Loucy (cell line): ENCODE measurements at regions not wholly inside any gene's neighbourhood (a gene's known extent, or its start where the extent isn't known, plus 50 kb on each side); places are given as distances from the start of the nearest gene placed in this dataset.

Source experiments
- H2AFZ ChIP-seq: fragments of 200-600 bp; sonication (generic); 2 replicates; pipeline ENCODE4 v1.6.0; 2016; ENCODE audit warnings: antibody characterized with exemption, mild to moderate bottlenecking, low read length, moderate library complexity
- H3F3A ChIP-seq: fragments of 200-600 bp; 2 replicates; pipeline ENCODE4 v1.6.0; 2016; ENCODE audit warnings: antibody characterized with exemption, low read depth, mild to moderate bottlenecking
- H3K27me3 ChIP-seq: fragments of 200-600 bp; sonication (generic); 2 replicates; pipeline ENCODE4 v1.6.1; 2014; ENCODE audit warnings: low read length, mild to moderate bottlenecking; ENCODE audit not compliant: insufficient read depth, poor library complexity, severe bottlenecking
- H3K36me3 ChIP-seq: fragments of 200-600 bp; sonication (generic); 2 replicates; pipeline ENCODE4 v1.6.1; 2016; ENCODE audit warnings: low read length; ENCODE audit not compliant: insufficient read depth
- H3K4me1 ChIP-seq: fragments of 200-600 bp; sonication (generic); 2 replicates; pipeline ENCODE4 v1.5.1; 2014; ENCODE audit warnings: low read length, mild to moderate bottlenecking; ENCODE audit not compliant: insufficient read depth, poor library complexity, severe bottlenecking
- H3K4me2 ChIP-seq: fragments of 200-600 bp; sonication (generic); 2 replicates; pipeline ENCODE4 v1.6.0; 2014; ENCODE audit warnings: antibody characterized with exemption, low read length, low read depth, mild to moderate bottlenecking; ENCODE audit not compliant: poor library complexity, severe bottlenecking
- H3K4me3 ChIP-seq: fragments of 200-600 bp; sonication (generic); 2 replicates; pipeline ENCODE4 v1.5.1; 2014; ENCODE audit warnings: low read length, mild to moderate bottlenecking, mixed read lengths; ENCODE audit not compliant: poor library complexity, severe bottlenecking
- H3K79me2 ChIP-seq: fragments of 200-600 bp; sonication (generic); 2 replicates; pipeline ENCODE4 v1.6.1; 2014; ENCODE audit warnings: low read length; ENCODE audit not compliant: insufficient read depth
- H3K9ac ChIP-seq: fragments of 200-600 bp; sonication (generic); 2 replicates; pipeline ENCODE4 v1.6.0; 2014; ENCODE audit warnings: mild to moderate bottlenecking, low read depth, low read length, moderate library complexity; ENCODE audit not compliant: poor library complexity, severe bottlenecking
- H3K9me2 ChIP-seq: fragments of 200-600 bp; sonication (generic); replicated peaks from 2 replicates; pipeline ENCODE4 v1.6.1; 2016; ENCODE audit warnings: low read depth, low read length, mixed read lengths
- H3K9me3 ChIP-seq: fragments of 200-600 bp; sonication (generic); 2 replicates; pipeline ENCODE4 v1.6.1; 2014; ENCODE audit warnings: mild to moderate bottlenecking, antibody characterized with exemption, low read length, low read depth; ENCODE audit not compliant: insufficient read depth
- H4K20me1 ChIP-seq: fragments of 200-600 bp; sonication (generic); 2 replicates; pipeline ENCODE4 v1.6.0; 2014; ENCODE audit warnings: antibody characterized with exemption, low read length, mild to moderate bottlenecking; ENCODE audit not compliant: insufficient read depth, poor library complexity, severe bottlenecking
- EZH2phosphoT487 ChIP-seq: fragments of 200-600 bp; IDR thresholded peaks from 2 replicates; pipeline ENCODE4 v1.6.1; 2018; ENCODE audit warnings: antibody characterized with exemption, mild to moderate bottlenecking, moderate library complexity, borderline replicate concordance
- TF ChIP-seq, protein P1 (sequence below): fragments of 200-600 bp; sonication (generic); conservative IDR thresholded peaks from 2 replicates; pipeline ENCODE4 v1.5.1; 2014; ENCODE audit warnings: mild to moderate bottlenecking, antibody characterized with exemption, low read length

DNA sequence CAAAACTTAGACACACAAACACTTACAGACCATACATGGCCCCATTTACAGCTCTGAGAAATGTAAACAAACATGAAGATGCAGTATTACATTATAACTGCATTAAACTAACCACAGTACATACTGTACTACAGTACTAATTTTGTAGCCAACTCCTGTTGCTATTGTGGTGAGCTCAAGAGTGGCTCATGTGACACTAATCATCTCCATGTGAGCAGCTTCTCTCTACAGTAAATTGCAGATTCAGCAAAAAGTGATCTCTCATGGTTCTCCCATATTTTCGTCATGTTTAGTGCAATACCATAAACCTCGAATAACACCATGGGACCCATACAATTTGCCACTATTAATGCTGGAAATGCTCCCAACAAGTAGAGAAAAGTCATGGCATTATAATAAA is 860.4 kb downstream of the EPHA7 start:
- Histone ChIP-seq H3K36me3 (no peaks in the 10 kb centered on the region), H3K79me2 (no peaks in the 10 kb centered on the region), H3K4me1 (no peaks in the 10 kb centered on the region), H3K4me2 (no peak overlapping the region), H3K27me3 (no peaks in the 10 kb centered on the region), H3K9ac (no peak overlapping the region), H3K9me2 (no peaks in the 10 kb centered on the region), H3K4me3 (no peak overlapping the region), H2AFZ (no peak overlapping the region), H3F3A (no peaks in the 10 kb centered on the region), H4K20me1 (no peaks in the 10 kb centered on the region), H3K9me3 (no peaks in the 10 kb centered on the region)
- no peak for TF ChIP-seq EZH2phosphoT487
- TF ChIP-seq, protein P1, sequence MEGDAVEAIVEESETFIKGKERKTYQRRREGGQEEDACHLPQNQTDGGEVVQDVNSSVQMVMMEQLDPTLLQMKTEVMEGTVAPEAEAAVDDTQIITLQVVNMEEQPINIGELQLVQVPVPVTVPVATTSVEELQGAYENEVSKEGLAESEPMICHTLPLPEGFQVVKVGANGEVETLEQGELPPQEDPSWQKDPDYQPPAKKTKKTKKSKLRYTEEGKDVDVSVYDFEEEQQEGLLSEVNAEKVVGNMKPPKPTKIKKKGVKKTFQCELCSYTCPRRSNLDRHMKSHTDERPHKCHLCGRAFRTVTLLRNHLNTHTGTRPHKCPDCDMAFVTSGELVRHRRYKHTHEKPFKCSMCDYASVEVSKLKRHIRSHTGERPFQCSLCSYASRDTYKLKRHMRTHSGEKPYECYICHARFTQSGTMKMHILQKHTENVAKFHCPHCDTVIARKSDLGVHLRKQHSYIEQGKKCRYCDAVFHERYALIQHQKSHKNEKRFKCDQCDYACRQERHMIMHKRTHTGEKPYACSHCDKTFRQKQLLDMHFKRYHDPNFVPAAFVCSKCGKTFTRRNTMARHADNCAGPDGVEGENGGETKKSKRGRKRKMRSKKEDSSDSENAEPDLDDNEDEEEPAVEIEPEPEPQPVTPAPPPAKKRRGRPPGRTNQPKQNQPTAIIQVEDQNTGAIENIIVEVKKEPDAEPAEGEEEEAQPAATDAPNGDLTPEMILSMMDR = no peak

DNA sequence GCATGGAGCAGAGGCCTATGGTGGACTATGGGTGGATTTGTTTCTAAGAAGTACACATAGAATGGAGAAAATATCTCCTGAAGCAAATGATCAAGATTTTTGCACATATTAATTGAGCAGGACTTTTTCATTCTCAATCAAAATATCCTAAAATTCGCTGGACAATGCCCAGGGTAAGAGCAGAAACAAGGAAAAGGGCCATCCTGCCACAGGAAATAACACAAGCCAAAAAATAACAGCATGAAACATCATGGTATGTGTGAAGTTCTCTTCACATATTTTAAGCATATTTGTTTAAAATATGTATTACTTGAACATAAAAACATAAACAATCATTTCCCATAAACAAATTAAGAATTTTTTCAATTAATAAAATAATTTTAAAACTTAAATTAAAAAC is 868.9 kb downstream of the EPHA7 start:
- H2AFZ ChIP-seq = no peak overlapping the region
- no peaks in the 10 kb centered on the region for H3K36me3 ChIP-seq
- no peaks in the 10 kb centered on the region for H3K79me2 ChIP-seq
- H3K4me1 ChIP-seq = no peaks in the 10 kb centered on the region
- no peak overlapping the region for H3K4me3 ChIP-seq
- no peaks in the 10 kb centered on the region for H4K20me1 ChIP-seq
- H3F3A ChIP-seq = no peaks in the 10 kb centered on the region
- H3K9me3 ChIP-seq = no peaks in the 10 kb centered on the region
- no peak overlapping the region for H3K4me2 ChIP-seq
- no peaks in the 10 kb centered on the region for H3K27me3 ChIP-seq
- no peak for TF ChIP-seq EZH2phosphoT487
- TF ChIP-seq, protein P1 = no peak
- no peaks in the 10 kb centered on the region for H3K9me2 ChIP-seq
- no peak overlapping the region for H3K9ac ChIP-seq

DNA sequence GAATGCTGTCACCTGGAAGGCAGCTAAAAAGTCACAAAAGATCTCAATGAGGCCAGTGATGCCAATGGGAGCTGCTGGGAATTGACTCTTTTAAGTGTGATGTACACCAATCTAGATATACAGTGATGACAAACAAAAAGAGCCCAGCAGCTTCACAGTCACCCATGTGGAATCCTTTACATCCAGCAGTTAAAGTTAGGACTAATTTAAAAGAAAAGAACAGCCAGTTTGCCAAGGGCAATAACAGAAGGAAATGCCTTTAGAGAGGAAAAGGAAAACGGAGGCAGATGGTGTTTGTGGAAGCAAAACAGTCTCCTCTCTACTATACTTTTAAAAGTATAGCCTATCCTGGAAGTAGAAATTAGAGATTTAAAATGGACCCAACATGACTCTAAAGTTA is 873.5 kb downstream of the EPHA7 start:
- Histone ChIP-seq H3F3A (no peaks in the 10 kb centered on the region), H3K9me3 (no peaks in the 10 kb centered on the region), H3K9ac (no peak overlapping the region), H3K4me3 (no peak overlapping the region), H2AFZ (no peak overlapping the region), H3K4me1 (no peaks in the 10 kb centered on the region), H3K9me2 (no peaks in the 10 kb centered on the region), H4K20me1 (no peaks in the 10 kb centered on the region), H3K4me2 (no peak overlapping the region), H3K79me2 (no peaks in the 10 kb centered on the region), H3K27me3 (no peaks in the 10 kb centered on the region), H3K36me3 (no peaks in the 10 kb centered on the region)
- TF ChIP-seq, protein P1 = no peak
- no peak for TF ChIP-seq EZH2phosphoT487
